GM23338 (cell line): ENCODE measurements at regions not wholly inside any gene's neighbourhood (a gene's known extent, or its start where the extent isn't known, plus 50 kb on each side); places are given as distances from the start of the nearest gene placed in this dataset.

Experiments
- ATAC-seq: fragments of 200-7000 bp; cut with Tn5 transposase; 3 replicates; pipeline ENCODE4 v1.9.1; 2020
- DNase-seq: peaks from one replicate; pipeline ENCODE4 v3.0.0-alpha.2; 2015; ENCODE audit warnings: low spot score
- H2AFZ ChIP-seq: fragments of 200-600 bp; sonication (generic); 2 replicates; pipeline ENCODE4 v1.8.0; 2016; ENCODE audit warnings: antibody characterized with exemption, mild to moderate bottlenecking, moderate library complexity
- H3F3A ChIP-seq: fragments of 200-600 bp; sonication (generic); replicated peaks from 2 replicates; pipeline ENCODE4 v1.8.0; 2017; ENCODE audit warnings: antibody characterized with exemption, mixed run types, low read depth
- H3K27ac ChIP-seq: fragments of 200-600 bp; sonication (generic); 2 replicates; pipeline ENCODE4 v1.6.1; 2016; ENCODE audit warnings: low read depth
- H3K27me3 ChIP-seq: fragments of 200-600 bp; sonication (generic); 2 replicates; pipeline ENCODE4 v1.8.0; 2016; ENCODE audit warnings: mild to moderate bottlenecking, mixed run types, moderate library complexity; ENCODE audit not compliant: insufficient read depth
- H3K36me3 ChIP-seq: fragments of 200-600 bp; sonication (generic); 2 replicates; pipeline ENCODE4 v1.8.0; 2016; ENCODE audit warnings: mild to moderate bottlenecking; ENCODE audit not compliant: insufficient read depth
- H3K4me1 ChIP-seq: fragments of 200-600 bp; sonication (generic); 2 replicates; pipeline ENCODE4 v1.8.0; 2016; ENCODE audit warnings: mild to moderate bottlenecking, moderate library complexity; ENCODE audit not compliant: insufficient read depth
- H3K4me2 ChIP-seq: fragments of 200-600 bp; sonication (generic); 2 replicates; pipeline ENCODE4 v1.7.1; 2017; ENCODE audit warnings: mixed run types
- H3K4me3 ChIP-seq: fragments of 200-600 bp; sonication (generic); 2 replicates; pipeline ENCODE4 v1.6.1; 2016; ENCODE audit warnings: mixed run types
- H3K79me2 ChIP-seq: fragments of 200-600 bp; sonication (generic); replicated peaks from 2 replicates; pipeline ENCODE4 v1.8.0; 2017; ENCODE audit warnings: mild to moderate bottlenecking; ENCODE audit not compliant: insufficient read depth
- H3K9me2 ChIP-seq: fragments of 200-600 bp; sonication (generic); 2 replicates; pipeline ENCODE4 v1.8.0; 2017; ENCODE audit not compliant: insufficient read depth
- H4K20me1 ChIP-seq: fragments of 200-600 bp; sonication (generic); replicated peaks from 2 replicates; pipeline ENCODE4 v1.8.0; 2017; ENCODE audit warnings: mild to moderate bottlenecking; ENCODE audit not compliant: insufficient read depth
- H3K27ac Mint-ChIP-seq: 2 replicates; pipeline ENCODE4 v1.8.0; 2020; ENCODE audit warnings: inconsistent platforms, mild to moderate bottlenecking, moderate library complexity, mixed read lengths
- H3K27me3 Mint-ChIP-seq: 3 replicates; pipeline ENCODE4 v1.8.0; 2022; ENCODE audit warnings: low read depth, mild to moderate bottlenecking, moderate library complexity, mixed read lengths, inconsistent platforms; ENCODE audit not compliant: insufficient read depth, poor library complexity
- H3K36me3 Mint-ChIP-seq: 3 replicates; pipeline ENCODE4 v1.8.0; 2021; ENCODE audit warnings: low read depth, mild to moderate bottlenecking, inconsistent platforms, moderate library complexity, mixed read lengths
- H3K4me1 Mint-ChIP-seq: 3 replicates; pipeline ENCODE4 v1.8.0; 2020; ENCODE audit warnings: mild to moderate bottlenecking, inconsistent platforms, mixed read lengths
- H3K4me3 Mint-ChIP-seq: 3 replicates; pipeline ENCODE4 v1.8.0; 2021; ENCODE audit warnings: moderate library complexity, mild to moderate bottlenecking, inconsistent platforms, mixed read lengths
- H3K9me3 Mint-ChIP-seq: 3 replicates; pipeline ENCODE4 v1.8.0; 2020; ENCODE audit warnings: moderate library complexity, mild to moderate bottlenecking, inconsistent platforms, mixed read lengths
- CREB1 ChIP-seq: fragments of 250-450 bp; sonication (Bioruptor Pico); IDR thresholded peaks from 2 replicates; pipeline ENCODE4 v1.5.0; 2020; ENCODE audit warnings: low read depth, mild to moderate bottlenecking, moderate library complexity
- CTCF ChIP-seq, 2 experiments: fragments of 200-600 bp in 1 of 2; sonication (generic) in 1 of 2; conservative IDR thresholded peaks; 2 replicates each; pipeline versions ENCODE4 v1.5.1 to v1.6.1; 2016 to 2017; ENCODE audit warnings: antibody characterized with exemption in 2 of 2, low read depth in 2 of 2, mild to moderate bottlenecking in 2 of 2, moderate library complexity in 1 of 2
- ETS1 ChIP-seq: IDR thresholded peaks from 2 replicates; pipeline ENCODE4 v1.6.1; 2016; ENCODE audit warnings: antibody characterized with exemption
- EZH2 ChIP-seq: fragments of 200-600 bp; sonication (generic); IDR thresholded peaks from one replicate; pipeline ENCODE4 v1.8.0; 2017; ENCODE audit warnings: antibody characterized with exemption, mild to moderate bottlenecking, low read depth; ENCODE audit not compliant: unreplicated experiment
- EZH2phosphoT487 ChIP-seq: fragments of 200-600 bp; sonication (generic); IDR thresholded peaks from one replicate; pipeline ENCODE4 v1.8.1; 2018; ENCODE audit warnings: antibody characterized with exemption; ENCODE audit not compliant: unreplicated experiment
- JUNB ChIP-seq: IDR thresholded peaks from one replicate; pipeline ENCODE4 v1.6.1; 2016; ENCODE audit warnings: antibody characterized with exemption; ENCODE audit not compliant: unreplicated experiment
- NANOG ChIP-seq: IDR thresholded peaks from 2 replicates; pipeline ENCODE4 v1.6.1; 2016; ENCODE audit warnings: antibody characterized with exemption, borderline replicate concordance
- POLR2AphosphoS5 ChIP-seq: IDR thresholded peaks from 2 replicates; pipeline ENCODE4 v1.6.1; 2016; ENCODE audit warnings: antibody characterized with exemption, low read depth
- REST ChIP-seq: IDR thresholded peaks from one replicate; pipeline ENCODE4 v1.6.1; 2018; ENCODE audit warnings: antibody characterized with exemption; ENCODE audit not compliant: unreplicated experiment
- STAT1 ChIP-seq: IDR thresholded peaks from one replicate; pipeline ENCODE4 v1.6.1; 2016; ENCODE audit warnings: antibody characterized with exemption; ENCODE audit not compliant: unreplicated experiment
- ZNF331 ChIP-seq: fragments of 250-450 bp; sonication (Bioruptor Pico); IDR thresholded peaks from 2 replicates; pipeline ENCODE4 v1.5.0; 2020; ENCODE audit warnings: low read depth, mild to moderate bottlenecking, moderate library complexity

DNA sequence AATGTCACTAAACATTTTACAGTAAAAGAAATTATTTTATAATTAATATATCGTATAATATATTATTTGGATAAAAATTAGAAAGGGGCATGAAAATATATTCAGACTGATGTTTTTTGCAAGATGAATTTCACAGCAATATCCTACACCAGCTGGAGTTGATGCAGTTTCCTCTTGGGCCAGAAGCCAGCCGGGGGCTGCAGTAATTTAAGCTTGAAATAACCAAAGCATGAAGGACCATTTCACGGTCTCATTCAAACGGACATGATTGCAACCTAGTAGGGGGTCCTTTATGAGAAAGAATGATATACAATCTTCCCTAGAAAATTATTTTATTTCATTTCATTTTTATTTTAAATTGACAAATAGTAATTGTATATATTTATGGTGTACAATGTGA is 797.2 kb upstream of the PCDH9 start (continued):
- TF ChIP-seq POLR2AphosphoS5 (no peak), CTCF (conservative IDR thresholded peaks at IDR 0.05; ENCODE audit: low read depth in 2 of 2) (no peak), EZH2 (no peak), JUNB (no peak), ZNF331 (CRISPR knock-in tag) (no peak), EZH2phosphoT487 (no peak)

- Histone ChIP-seq H3K4me1 (peaks cover 46% of the 10 kb centered on the region), H3K4me2 (no peak overlapping the region), H3K4me3 (no peak overlapping the region), H3K79me2 (no peaks in the 10 kb centered on the region), H2AFZ (no peak overlapping the region), H3F3A (no peaks in the 10 kb centered on the region), H3K27ac (no peak overlapping the region), H3K9me2 (no peaks in the 10 kb centered on the region), H4K20me1 (no peaks in the 10 kb centered on the region), H3K27me3 (no peaks in the 10 kb centered on the region), H3K36me3 (no peaks in the 10 kb centered on the region)
- ATAC-seq (no peak), DNase-seq (no peak)
- Mint-ChIP-seq H3K36me3 (peaks cover 14% of the 10 kb centered on the region; the same call in 2 of the 3 replicates), H3K4me1 (peaks cover 41% of the 10 kb centered on the region), H3K27ac (no peak overlapping the region), H3K4me3 (no peak overlapping the region), H3K9me3 (peaks cover 11% of the 10 kb centered on the region; the same call in 2 of the 3 replicates), H3K27me3 (peaks cover 10% of the 10 kb centered on the region)
- TF ChIP-seq CREB1 (CRISPR knock-in tag) (no peak), REST (no peak), NANOG (no peak), STAT1 (no peak), ETS1 (no peak), JUNB (no peak), POLR2AphosphoS5 (no peak), ZNF331 (CRISPR knock-in tag) (no peak), CTCF (conservative IDR thresholded peaks at IDR 0.05; ENCODE audit: low read depth in 2 of 2) (no peak)
These were observed 795.9 kb upstream of the PCDH9 start for GRCh38 chr13:68026077-68026476.
